Activated CD4-positive, alpha-beta T cell treated with anti-CD3 and anti-CD28 coated beads, Interleukin-2, amount 10 ng/mL, durations not matched to agents 7 days and 5 days (primary cell): ENCODE measurements at regions not wholly inside any gene's neighbourhood (a gene's known extent, or its start where the extent isn't known, plus 50 kb on each side); places are given as distances from the start of the nearest gene placed in this dataset.
"Not testable (repeated sequence)": the region's sequence is repeated elsewhere in the genome, so short reads cannot be mapped to it uniquely, and the experiment has no call there.

ENCODE experiments used
- CTCF ChIA-PET: fragments of 350-600 bp; sonication (Branson Sonifier 250); formaldehyde crosslinking; loops from one replicate; lab custom pipeline; 2021; ENCODE audit warnings: antibody characterized with exemption; lab: Charles Lee
- POLR2A ChIA-PET: fragments of 350-600 bp; sonication (Branson Sonifier 250); formaldehyde crosslinking; loops from one replicate; lab custom pipeline; 2021; ENCODE audit warnings: antibody characterized with exemption; lab: Charles Lee
- DNase-seq: peaks from one replicate; pipeline ENCODE4 v3.0.0-alpha.2; 2020
- H3K27ac Mint-ChIP-seq: one replicate; pipeline ENCODE4 v1.8.0; 2021; ENCODE audit warnings: mild to moderate bottlenecking, moderate library complexity, mixed read lengths
- H3K27me3 Mint-ChIP-seq: one replicate; pipeline ENCODE4 v1.8.0; 2021; ENCODE audit warnings: mixed read lengths
- H3K36me3 Mint-ChIP-seq: one replicate; pipeline ENCODE4 v1.8.0; 2021; ENCODE audit warnings: low read depth, mixed read lengths
- H3K4me1 Mint-ChIP-seq: one replicate; pipeline ENCODE4 v1.8.0; 2021; ENCODE audit warnings: mixed read lengths
- H3K4me3 Mint-ChIP-seq: one replicate; pipeline ENCODE4 v1.8.0; 2021; ENCODE audit warnings: mild to moderate bottlenecking, moderate library complexity, mixed read lengths
- H3K9me3 Mint-ChIP-seq: one replicate; pipeline ENCODE4 v1.8.0; 2021; ENCODE audit warnings: mixed read lengths

DNA sequence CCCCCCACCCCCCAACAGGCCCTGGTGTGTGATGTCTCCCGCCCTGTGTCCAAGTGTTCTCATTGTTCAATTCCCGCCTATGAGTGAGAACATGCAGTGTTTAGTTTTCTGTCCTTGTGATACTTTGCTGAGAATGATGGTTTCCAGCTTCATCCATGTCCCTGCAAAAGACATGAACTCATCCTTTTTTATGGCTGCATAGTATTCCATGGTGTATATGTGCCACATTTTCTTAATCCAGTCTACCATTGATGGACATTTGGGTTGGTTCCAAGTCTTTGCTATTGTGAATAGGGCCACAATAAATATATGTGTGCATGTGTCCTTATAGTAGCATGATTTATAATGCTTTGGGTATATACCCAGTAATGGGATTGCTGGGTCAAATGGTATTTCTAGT, 54.0 kb downstream of the ZCCHC13 start:
- H3K4me1 Mint-ChIP-seq, POLR2A ChIA-PET, H3K27ac Mint-ChIP-seq, H3K36me3 Mint-ChIP-seq, H3K27me3 Mint-ChIP-seq, H3K4me3 Mint-ChIP-seq, CTCF ChIA-PET, H3K9me3 Mint-ChIP-seq, DNase-seq: not testable (repeated sequence)

DNA sequence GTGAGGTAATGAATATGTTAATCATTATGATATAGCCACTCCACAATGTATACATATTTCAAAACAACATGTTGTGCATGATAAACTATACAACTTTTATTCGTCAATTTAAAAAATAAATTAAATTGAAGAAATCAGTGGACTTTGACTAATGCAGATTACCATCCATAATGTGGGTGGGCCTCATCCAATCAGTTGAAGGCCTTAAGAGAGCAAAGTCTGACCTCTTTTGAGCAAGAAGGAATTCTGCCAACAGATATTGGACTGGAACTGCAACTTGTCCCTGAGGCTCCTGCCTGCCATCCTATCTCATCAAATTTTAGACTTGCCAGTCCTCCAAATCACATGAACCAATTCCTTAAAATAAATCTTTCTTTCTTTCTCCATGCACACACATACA, 57.4 kb upstream of the SLC16A2 start:
- H3K9me3 Mint-ChIP-seq: no peaks in the 10 kb centered on the region
- H3K4me3 Mint-ChIP-seq: no peak overlapping the region
- POLR2A ChIA-PET: no interaction called here
- no peak overlapping the region for H3K27ac Mint-ChIP-seq
- peaks cover 4% of the 10 kb centered on the region for H3K27me3 Mint-ChIP-seq
- CTCF ChIA-PET: no interaction called here
- no peak for DNase-seq
- H3K4me1 Mint-ChIP-seq: no peaks in the 10 kb centered on the region
- H3K36me3 Mint-ChIP-seq: no peaks in the 10 kb centered on the region

DNA sequence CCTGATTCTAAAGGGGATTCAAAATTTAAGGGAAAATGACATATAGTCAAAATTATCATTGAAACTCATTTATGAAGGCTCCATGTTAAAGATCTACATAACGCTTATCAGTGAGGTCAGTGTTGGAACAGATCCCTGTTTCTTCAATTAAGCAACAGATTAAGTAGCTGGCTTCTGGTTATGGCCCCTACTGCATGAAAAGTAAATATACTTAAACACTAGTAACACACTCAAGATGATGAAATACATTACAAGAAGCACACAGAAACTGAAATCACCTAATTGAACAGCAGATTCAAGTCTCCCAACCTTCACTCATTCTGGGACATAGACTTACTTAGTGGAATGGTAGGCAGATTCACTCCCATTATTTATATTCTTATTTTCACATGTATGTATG, 51.6 kb upstream of the SLC16A2 start:
- CTCF ChIA-PET: no interaction called here
- DNase-seq: no peak
- Mint-ChIP-seq H3K9me3 (no peaks in the 10 kb centered on the region), H3K4me3 (no peak overlapping the region), H3K4me1 (no peaks in the 10 kb centered on the region), H3K27me3 (no peaks in the 10 kb centered on the region), H3K36me3 (no peaks in the 10 kb centered on the region), H3K27ac (no peak overlapping the region)
- POLR2A ChIA-PET: no interaction called here

DNA sequence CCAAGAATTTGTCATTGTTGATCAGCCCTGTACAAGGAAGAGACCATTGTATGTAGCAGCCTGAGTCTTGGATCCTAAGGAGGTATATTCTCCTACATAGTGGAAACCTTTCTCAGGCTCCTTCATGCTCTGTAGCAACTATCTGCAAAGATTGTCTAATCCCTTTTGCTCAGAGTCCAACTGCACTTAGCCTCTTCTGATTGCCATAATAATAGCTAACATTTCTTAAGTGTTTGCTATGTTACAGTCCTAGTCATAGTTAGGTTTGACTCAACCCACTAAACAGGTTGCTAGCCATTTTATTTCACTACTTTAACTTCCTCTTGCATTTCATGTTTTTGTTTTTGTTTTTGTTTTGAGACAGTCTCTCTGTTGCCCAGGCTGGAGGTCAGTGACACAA, 50.8 kb upstream of the SLC16A2 start:
- ChIA-PET CTCF (no interaction called here), POLR2A (no interaction called here)
- Mint-ChIP-seq H3K27me3 (no peaks in the 10 kb centered on the region), H3K9me3 (no peaks in the 10 kb centered on the region), H3K27ac (no peak overlapping the region), H3K36me3 (no peaks in the 10 kb centered on the region), H3K4me3 (no peak overlapping the region), H3K4me1 (no peaks in the 10 kb centered on the region)
- DNase-seq: no peak

DNA sequence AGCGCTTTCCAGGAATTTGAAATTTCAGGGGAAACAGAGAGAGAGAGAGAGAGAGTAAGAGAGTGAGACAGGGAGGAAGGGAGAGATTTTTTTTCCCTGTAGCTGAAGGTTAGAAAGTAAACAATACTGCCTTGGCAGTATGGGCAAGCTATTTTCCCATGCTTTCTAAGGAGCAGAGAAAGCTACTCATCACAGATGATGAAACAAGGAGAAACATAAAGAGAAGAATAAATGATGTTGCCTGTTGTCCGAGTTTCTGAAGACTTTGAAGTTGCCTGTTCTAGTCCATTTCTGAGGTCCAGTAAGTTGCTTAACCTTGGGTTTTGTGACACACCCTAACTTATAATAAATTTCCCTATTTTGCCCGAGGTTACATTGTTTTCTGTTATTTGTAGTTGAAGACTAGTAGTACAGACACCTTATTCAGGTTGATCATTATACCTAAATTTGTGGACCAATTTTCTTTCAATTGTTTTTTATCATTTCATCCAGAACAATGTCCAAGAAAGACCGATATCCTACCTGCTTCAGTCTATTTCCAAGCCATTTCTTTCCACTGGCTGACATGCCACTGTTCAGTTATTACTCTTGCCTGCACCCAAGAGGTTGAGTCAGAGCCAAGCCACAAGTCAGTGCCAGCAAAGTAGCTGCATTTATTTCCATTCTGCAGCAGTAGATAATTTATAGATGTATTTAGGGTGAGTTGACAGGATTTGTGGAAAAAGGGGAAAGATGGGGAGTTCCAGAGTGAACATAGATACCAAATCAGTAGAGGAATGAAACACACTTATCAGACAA, 49.7 kb upstream of the SLC16A2 start:
- H3K4me3 Mint-ChIP-seq: no peak overlapping the region
- no peaks in the 10 kb centered on the region for H3K9me3 Mint-ChIP-seq
- CTCF ChIA-PET: interaction anchor here (1.3 kb wide), 1 partner anchor 9 kb away, joined by 4 read pairs; no protein-coding TSS in a partner anchor
- DNase-seq: no peak
- POLR2A ChIA-PET: no interaction called here
- H3K27me3 Mint-ChIP-seq: no peaks in the 10 kb centered on the region
- no peak overlapping the region for H3K27ac Mint-ChIP-seq
- H3K36me3 Mint-ChIP-seq: no peaks in the 10 kb centered on the region
- no peaks in the 10 kb centered on the region for H3K4me1 Mint-ChIP-seq
